ENCODE measurements at regions not wholly inside any gene's neighbourhood (a gene's known extent, or its start where the extent isn't known, plus 50 kb on each side); places are given as distances from the start of the nearest gene placed in this dataset.
A peak's percentile ranks its signal among the peaks of the same experiment; 100 is the strongest.

DNA sequence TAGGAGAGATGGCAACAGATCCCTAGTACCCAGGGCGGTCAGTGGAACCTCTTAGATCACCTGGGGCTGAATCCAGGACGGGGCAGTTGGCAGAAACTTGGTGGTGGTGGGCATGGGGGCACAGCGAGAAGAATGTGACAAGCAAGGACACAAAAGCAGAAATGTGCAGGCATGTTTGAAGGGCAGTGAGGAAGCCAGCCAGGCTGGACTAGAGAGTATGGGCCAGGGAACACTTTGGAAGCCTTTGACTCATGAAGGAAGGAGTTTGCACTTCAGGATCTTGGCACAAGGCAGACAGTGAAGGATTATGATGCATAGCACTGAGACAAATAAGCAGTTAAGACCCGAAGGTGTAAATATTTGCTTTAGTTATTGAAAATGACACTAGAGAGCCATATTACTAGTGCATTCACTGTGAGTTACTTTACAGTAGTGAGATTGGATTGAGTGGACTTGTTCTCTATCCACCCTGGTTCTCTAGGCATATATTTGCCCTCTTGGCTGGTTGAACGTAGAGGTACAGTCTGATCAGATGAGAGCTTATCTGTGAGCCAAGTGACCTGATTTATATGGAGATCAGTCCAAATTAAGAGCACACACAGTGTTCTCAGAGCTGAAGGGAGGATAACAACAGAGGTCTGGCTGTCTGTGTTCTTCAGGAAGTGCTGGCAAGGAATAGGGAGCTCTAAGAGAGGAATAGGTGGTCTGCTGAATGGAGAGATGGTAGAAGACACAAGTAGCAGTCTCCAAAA lies 210.4 kb downstream of the SNX19 start:
- peak in 1 of 8 donors; percentile 28 for ATAC-seq

DNA sequence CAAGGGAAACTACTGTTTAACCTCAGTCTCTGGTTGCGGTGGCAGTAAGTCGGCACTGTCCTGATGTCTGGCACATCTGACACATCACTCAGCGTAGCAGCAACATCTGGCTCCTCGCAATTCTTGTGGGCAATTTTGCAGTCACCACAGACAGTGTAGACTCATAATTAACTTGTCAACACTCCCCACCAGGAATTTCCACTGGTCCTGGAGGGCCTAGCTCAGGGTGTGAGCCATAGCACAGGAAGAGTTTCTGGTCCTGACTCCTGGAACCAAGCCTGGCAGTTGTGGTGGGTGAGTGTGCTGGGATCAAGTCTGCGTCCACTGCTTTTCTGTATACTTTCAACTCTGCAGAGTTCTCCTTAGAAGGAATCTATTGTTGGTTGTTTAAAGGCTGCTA lies 209.7 kb downstream of the SNX19 start:
- H3K4me3 ChIP-seq: no peak overlapping the region
- no peaks in the 10 kb centered on the region for H3K36me3 ChIP-seq
- peaks cover 0 to 6% (median 0%) of the 10 kb centered on the region in 11 donors for H3K9me3 ChIP-seq
- H3K27me3 ChIP-seq: no peaks in the 10 kb centered on the region
- TF ChIP-seq, protein P1, sequence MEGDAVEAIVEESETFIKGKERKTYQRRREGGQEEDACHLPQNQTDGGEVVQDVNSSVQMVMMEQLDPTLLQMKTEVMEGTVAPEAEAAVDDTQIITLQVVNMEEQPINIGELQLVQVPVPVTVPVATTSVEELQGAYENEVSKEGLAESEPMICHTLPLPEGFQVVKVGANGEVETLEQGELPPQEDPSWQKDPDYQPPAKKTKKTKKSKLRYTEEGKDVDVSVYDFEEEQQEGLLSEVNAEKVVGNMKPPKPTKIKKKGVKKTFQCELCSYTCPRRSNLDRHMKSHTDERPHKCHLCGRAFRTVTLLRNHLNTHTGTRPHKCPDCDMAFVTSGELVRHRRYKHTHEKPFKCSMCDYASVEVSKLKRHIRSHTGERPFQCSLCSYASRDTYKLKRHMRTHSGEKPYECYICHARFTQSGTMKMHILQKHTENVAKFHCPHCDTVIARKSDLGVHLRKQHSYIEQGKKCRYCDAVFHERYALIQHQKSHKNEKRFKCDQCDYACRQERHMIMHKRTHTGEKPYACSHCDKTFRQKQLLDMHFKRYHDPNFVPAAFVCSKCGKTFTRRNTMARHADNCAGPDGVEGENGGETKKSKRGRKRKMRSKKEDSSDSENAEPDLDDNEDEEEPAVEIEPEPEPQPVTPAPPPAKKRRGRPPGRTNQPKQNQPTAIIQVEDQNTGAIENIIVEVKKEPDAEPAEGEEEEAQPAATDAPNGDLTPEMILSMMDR (IDR thresholded peaks at IDR 0.05): no peak
- no peak for DNase-seq
- H3K27ac ChIP-seq: no peak overlapping the region
- 96 to 98% methylated on average over 5 of the region's 5 CpGs for WGBS, 2 donors
- H3K4me1 ChIP-seq: peaks cover 0 to 12% (median 0%) of the 10 kb centered on the region in 9 donors
- no peak for ATAC-seq
- intact Hi-C loops (cut with DNase I): no loop called here

More for the DNA sequence above, 210.4 kb downstream of the SNX19 start:
- H3K4me3 ChIP-seq: no peak overlapping the region
- peaks cover 0 to 8% (median 0%) of the 10 kb centered on the region in 11 donors for H3K9me3 ChIP-seq
- intact Hi-C loops (cut with DNase I): no loop called here
- peaks cover 0 to 8% (median 0%) of the 10 kb centered on the region in 9 donors for H3K4me1 ChIP-seq
- H3K27ac ChIP-seq: no peak overlapping the region
- 82 to 91% methylated on average over 5 of the region's 5 CpGs for WGBS, 2 donors
- TF ChIP-seq, protein P1 (IDR thresholded peaks at IDR 0.05): no peak
- DNase-seq: no peak
- no peaks in the 10 kb centered on the region for H3K27me3 ChIP-seq
- H3K36me3 ChIP-seq: no peaks in the 10 kb centered on the region

DNA sequence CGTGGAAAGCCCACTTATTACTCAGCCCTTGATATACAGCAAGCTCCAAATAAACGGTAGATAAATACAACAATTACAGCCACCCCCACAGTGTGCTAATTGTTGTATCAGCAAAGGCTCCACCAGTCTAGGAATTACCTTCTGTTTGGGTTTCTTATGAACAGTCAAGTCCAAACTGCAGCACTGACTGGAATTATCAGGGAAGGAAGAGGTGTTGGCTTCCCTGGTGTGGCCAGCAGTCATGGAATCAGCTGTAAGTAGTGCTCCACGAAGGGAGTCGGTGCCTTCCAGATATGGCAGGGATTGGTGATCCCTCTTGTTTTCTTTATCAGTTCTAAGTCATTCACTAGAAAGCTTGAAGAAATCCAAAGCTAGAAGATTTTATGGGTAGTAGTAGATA lies 209.1 kb downstream of the SNX19 start:
- Histone ChIP-seq H3K27ac (no peak overlapping the region), H3K9me3 (peaks cover 0 to 6% (median 0%) of the 10 kb centered on the region in 11 donors), H3K4me1 (peaks cover 0 to 12% (median 0%) of the 10 kb centered on the region in 9 donors), H3K4me3 (no peak overlapping the region), H3K36me3 (no peaks in the 10 kb centered on the region), H3K27me3 (no peaks in the 10 kb centered on the region)
- DNase-seq: no peak
- TF ChIP-seq, protein P1 (IDR thresholded peaks at IDR 0.05): no peak
- intact Hi-C loops (cut with DNase I): no loop called here
- no peak for ATAC-seq
- WGBS, 2 donors: 74 to 78% methylated on average over 4 of the region's 4 CpGs

DNA sequence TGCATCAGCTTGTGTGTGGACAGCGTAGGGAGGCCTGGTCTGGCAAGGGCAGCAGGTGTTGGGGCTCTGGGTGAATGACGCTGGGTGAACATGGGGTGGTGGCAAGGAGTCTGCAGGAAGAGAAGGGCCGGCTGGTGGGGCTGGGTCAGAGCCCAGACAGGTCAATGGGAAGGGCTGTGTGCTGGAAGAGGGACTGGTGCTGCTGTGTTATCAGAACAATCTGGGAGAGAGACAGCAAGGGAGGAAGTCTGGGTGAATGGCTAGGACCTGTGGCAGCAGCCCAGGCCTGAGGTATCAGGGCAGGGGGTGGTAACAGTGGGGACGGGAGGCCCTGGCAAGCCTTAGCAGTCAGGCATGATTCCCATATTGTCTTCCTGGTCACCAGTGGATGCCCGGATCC lies 206.7 kb downstream of the SNX19 start:
- ATAC-seq (no peak), DNase-seq (no peak)
- TF ChIP-seq, protein P1 (IDR thresholded peaks at IDR 0.05): no peak
- H3K4me3 ChIP-seq: no peak overlapping the region
- 88 to 89% methylated on average over 5 of the region's 5 CpGs for WGBS, 2 donors
- peaks cover 0 to 12% (median 0%) of the 10 kb centered on the region in 9 donors for H3K4me1 ChIP-seq
- no peak overlapping the region for H3K27ac ChIP-seq
- peaks cover 0 to 6% (median 0%) of the 10 kb centered on the region in 11 donors for H3K9me3 ChIP-seq
- no peaks in the 10 kb centered on the region for H3K36me3 ChIP-seq
- intact Hi-C loops (cut with DNase I): no loop called here
- H3K27me3 ChIP-seq: no peaks in the 10 kb centered on the region

Measured in heart right ventricle (tissue), 16 donors.